ENCODE measurements at regions not wholly inside any gene's neighbourhood (a gene's known extent, or its start where the extent isn't known, plus 50 kb on each side); places are given as distances from the start of the nearest gene placed in this dataset.
A peak's percentile ranks its signal among the peaks of the same experiment; 100 is the strongest.
"Not testable (repeated sequence)": the region's sequence is repeated elsewhere in the genome, so short reads cannot be mapped to it uniquely, and the experiment has no call there.

- Histone ChIP-seq H3K4me3 (ENCODE audit: low read depth, low read length) (no peak overlapping the region), H3K4me1 (ENCODE audit: control insufficient read depth, insufficient read depth, low read length) (no peaks in the 10 kb centered on the region), H3K27ac (ENCODE audit: low read depth, low read length) (peak overlapping the region; percentile 67), H3K9me3 (ENCODE audit: control insufficient read depth, insufficient read depth, low read length) (no peaks in the 10 kb centered on the region), H3K9ac (ENCODE audit: low read depth, low read length) (no peak overlapping the region), H3K27me3 (ENCODE audit: control insufficient read depth, insufficient read depth, low read length) (no peaks in the 10 kb centered on the region), H3K36me3 (ENCODE audit: control insufficient read depth, insufficient read depth, low read length) (no peaks in the 10 kb centered on the region)
Observed at GRCh38 chr15:79635149-79635771, 203.1 kb downstream of the MINAR1 start.

- Histone ChIP-seq H3K9ac (ENCODE audit: low read depth, low read length) (no peak overlapping the region), H3K36me3 (ENCODE audit: control insufficient read depth, insufficient read depth, low read length) (no peaks in the 10 kb centered on the region), H3K4me1 (ENCODE audit: control insufficient read depth, insufficient read depth, low read length) (no peaks in the 10 kb centered on the region), H3K9me3 (ENCODE audit: control insufficient read depth, insufficient read depth, low read length) (peaks cover 1% of the 10 kb centered on the region; the same call in 1 of the 2 replicates), H3K27me3 (ENCODE audit: control insufficient read depth, insufficient read depth, low read length) (no peaks in the 10 kb centered on the region), H3K4me3 (ENCODE audit: low read depth, low read length) (no peak overlapping the region), H3K27ac (ENCODE audit: low read depth, low read length) (peak overlapping the region; percentile 67)
Observed at GRCh38 chr15:79635897-79636561, 203.9 kb downstream of the MINAR1 start.

DNA sequence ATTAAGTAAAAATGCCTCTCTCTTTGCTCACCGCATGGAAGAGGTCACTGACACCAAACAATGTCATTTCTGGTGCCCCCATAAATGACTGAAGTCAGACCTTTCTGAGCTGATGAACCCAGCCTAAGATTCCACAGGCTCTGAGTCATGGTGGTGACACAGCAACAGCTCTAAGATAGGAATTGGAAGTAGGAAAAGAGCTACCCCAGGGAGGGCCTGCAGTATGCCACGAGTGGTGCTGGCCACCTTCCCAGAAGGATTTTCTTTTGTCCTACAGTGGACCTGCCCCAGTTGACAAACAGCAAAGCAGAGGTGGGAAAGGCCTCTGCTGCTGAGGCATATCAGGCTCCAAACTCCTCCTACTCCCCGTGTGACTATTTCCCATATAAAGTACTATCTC, 208.1 kb downstream of the MINAR1 start:
- Histone ChIP-seq H3K36me3 (ENCODE audit: control insufficient read depth, insufficient read depth, low read length) (no peaks in the 10 kb centered on the region), H3K4me3 (ENCODE audit: low read depth, low read length) (no peak overlapping the region), H3K9me3 (ENCODE audit: control insufficient read depth, insufficient read depth, low read length) (peaks cover 3% of the 10 kb centered on the region; the same call in 1 of the 2 replicates), H3K9ac (ENCODE audit: low read depth, low read length) (no peak overlapping the region), H3K27me3 (ENCODE audit: control insufficient read depth, insufficient read depth, low read length) (no peaks in the 10 kb centered on the region), H3K27ac (ENCODE audit: low read depth, low read length) (no peak overlapping the region), H3K4me1 (ENCODE audit: control insufficient read depth, insufficient read depth, low read length) (no peaks in the 10 kb centered on the region)

DNA sequence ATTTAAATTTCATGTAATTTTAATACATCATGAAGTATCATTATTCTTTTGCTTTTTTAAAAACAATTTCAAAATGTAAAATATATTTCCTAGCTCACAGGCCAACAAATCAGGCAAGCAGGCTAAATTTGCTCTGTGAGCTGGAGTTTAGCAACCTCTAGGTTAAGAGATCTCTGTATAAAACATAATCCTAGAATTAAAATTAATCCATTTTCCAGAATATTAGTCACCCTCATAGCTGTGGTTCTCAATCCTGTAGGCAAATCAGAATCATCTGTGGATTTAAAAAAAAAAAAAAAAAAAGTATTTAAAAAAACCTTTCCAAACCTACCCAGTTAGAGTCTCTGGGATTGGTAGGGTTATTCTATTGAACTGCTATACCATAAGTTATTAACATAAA, 209.7 kb downstream of the MINAR1 start:
- no peak overlapping the region for H3K4me3 ChIP-seq (ENCODE audit: low read depth, low read length)
- H3K36me3 ChIP-seq (ENCODE audit: control insufficient read depth, insufficient read depth, low read length): no peaks in the 10 kb centered on the region
- peaks cover 3% of the 10 kb centered on the region; the same call in 1 of the 2 replicates for H3K9me3 ChIP-seq (ENCODE audit: control insufficient read depth, insufficient read depth, low read length)
- H3K4me1 ChIP-seq (ENCODE audit: control insufficient read depth, insufficient read depth, low read length): no peaks in the 10 kb centered on the region
- no peak overlapping the region for H3K9ac ChIP-seq (ENCODE audit: low read depth, low read length)
- H3K27ac ChIP-seq (ENCODE audit: low read depth, low read length): no peak overlapping the region
- H3K27me3 ChIP-seq (ENCODE audit: control insufficient read depth, insufficient read depth, low read length): no peaks in the 10 kb centered on the region

DNA sequence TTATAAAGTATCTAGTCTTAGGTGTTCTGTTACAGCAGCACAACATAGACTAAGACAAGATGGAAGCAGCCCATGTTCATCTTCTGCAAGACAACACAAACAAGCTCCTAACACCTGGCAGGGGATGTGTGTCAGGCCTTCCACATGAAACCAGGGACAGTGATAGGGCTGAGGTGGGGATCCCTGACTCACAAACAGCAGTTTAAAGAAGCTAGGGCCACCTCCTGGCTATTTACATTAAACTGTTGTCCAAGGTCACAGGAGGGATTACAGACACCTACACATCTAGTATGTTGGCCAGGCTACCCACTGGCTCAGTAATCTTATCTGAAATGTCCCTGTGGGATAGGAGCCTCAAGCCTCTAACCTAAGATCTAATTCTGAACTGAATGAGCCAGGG, 211.3 kb downstream of the MINAR1 start:
- Histone ChIP-seq H3K27me3 (ENCODE audit: control insufficient read depth, insufficient read depth, low read length) (no peaks in the 10 kb centered on the region), H3K4me3 (ENCODE audit: low read depth, low read length) (no peak overlapping the region), H3K4me1 (ENCODE audit: control insufficient read depth, insufficient read depth, low read length) (no peaks in the 10 kb centered on the region), H3K36me3 (ENCODE audit: control insufficient read depth, insufficient read depth, low read length) (no peaks in the 10 kb centered on the region), H3K9ac (ENCODE audit: low read depth, low read length) (no peak overlapping the region), H3K27ac (ENCODE audit: low read depth, low read length) (no peak overlapping the region), H3K9me3 (ENCODE audit: control insufficient read depth, insufficient read depth, low read length) (peaks cover 3% of the 10 kb centered on the region; the same call in 1 of the 2 replicates)

- Histone ChIP-seq H3K27ac (ENCODE audit: low read depth, low read length) (no peak overlapping the region), H3K27me3 (ENCODE audit: control insufficient read depth, insufficient read depth, low read length) (no peaks in the 10 kb centered on the region), H3K4me3 (ENCODE audit: low read depth, low read length) (no peak overlapping the region), H3K9me3 (ENCODE audit: control insufficient read depth, insufficient read depth, low read length) (peaks cover 3% of the 10 kb centered on the region; the same call in 1 of the 2 replicates), H3K4me1 (ENCODE audit: control insufficient read depth, insufficient read depth, low read length) (no peaks in the 10 kb centered on the region), H3K9ac (ENCODE audit: low read depth, low read length) (no peak overlapping the region), H3K36me3 (ENCODE audit: control insufficient read depth, insufficient read depth, low read length) (no peaks in the 10 kb centered on the region)
Observed at GRCh38 chr15:79644091-79644490, 212.0 kb downstream of the MINAR1 start.

DNA sequence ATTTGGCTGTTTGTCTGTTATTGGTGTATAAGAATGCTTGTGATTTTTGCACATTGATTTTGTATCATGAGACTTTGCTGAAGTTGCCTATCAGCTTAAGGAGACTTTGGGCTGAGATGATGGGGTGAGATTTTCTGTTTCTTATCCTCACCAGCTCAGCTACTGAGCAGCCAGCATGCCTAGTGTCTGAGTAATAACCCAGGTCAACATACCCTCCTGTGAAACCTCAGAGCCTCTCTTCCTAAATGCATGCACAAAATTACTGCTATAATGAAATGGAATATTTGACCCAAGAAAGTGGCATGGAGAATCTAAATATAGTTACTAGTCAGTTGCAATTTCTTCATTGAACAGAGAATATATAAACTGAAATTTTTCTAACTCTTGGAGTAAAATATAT, 220.8 kb downstream of the MINAR1 start:
- H3K36me3 ChIP-seq (ENCODE audit: control insufficient read depth, insufficient read depth, low read length); H3K4me1 ChIP-seq (ENCODE audit: control insufficient read depth, insufficient read depth, low read length); H3K27me3 ChIP-seq (ENCODE audit: control insufficient read depth, insufficient read depth, low read length); H3K9me3 ChIP-seq (ENCODE audit: control insufficient read depth, insufficient read depth, low read length); H3K4me3 ChIP-seq (ENCODE audit: low read depth, low read length); H3K27ac ChIP-seq (ENCODE audit: low read depth, low read length); H3K9ac ChIP-seq (ENCODE audit: low read depth, low read length): not testable (repeated sequence)

GRCh38 chr15:79653533-79653932, 221.4 kb downstream of the MINAR1 start:
- Histone ChIP-seq H3K9ac (ENCODE audit: low read depth, low read length) (no peak overlapping the region), H3K9me3 (ENCODE audit: control insufficient read depth, insufficient read depth, low read length) (no peaks in the 10 kb centered on the region), H3K4me3 (ENCODE audit: low read depth, low read length) (no peak overlapping the region), H3K4me1 (ENCODE audit: control insufficient read depth, insufficient read depth, low read length) (no peaks in the 10 kb centered on the region), H3K27ac (ENCODE audit: low read depth, low read length) (no peak overlapping the region), H3K27me3 (ENCODE audit: control insufficient read depth, insufficient read depth, low read length) (no peaks in the 10 kb centered on the region), H3K36me3 (ENCODE audit: control insufficient read depth, insufficient read depth, low read length) (no peaks in the 10 kb centered on the region)

- H3K27me3 ChIP-seq (ENCODE audit: control insufficient read depth, insufficient read depth, low read length): no peaks in the 10 kb centered on the region
- H3K27ac ChIP-seq (ENCODE audit: low read depth, low read length): no peak overlapping the region
Observed at GRCh38 chr15:79656151-79657000, 224.2 kb downstream of the MINAR1 start.

GRCh38 chr15:79657722-79658121, 225.6 kb downstream of the MINAR1 start:
- Histone ChIP-seq H3K27me3 (ENCODE audit: control insufficient read depth, insufficient read depth, low read length) (no peaks in the 10 kb centered on the region), H3K27ac (ENCODE audit: low read depth, low read length) (no peak overlapping the region), H3K4me3 (ENCODE audit: low read depth, low read length) (no peak overlapping the region), H3K9ac (ENCODE audit: low read depth, low read length) (no peak overlapping the region), H3K36me3 (ENCODE audit: control insufficient read depth, insufficient read depth, low read length) (no peaks in the 10 kb centered on the region), H3K9me3 (ENCODE audit: control insufficient read depth, insufficient read depth, low read length) (no peaks in the 10 kb centered on the region), H3K4me1 (ENCODE audit: control insufficient read depth, insufficient read depth, low read length) (no peaks in the 10 kb centered on the region)

More at GRCh38 chr15:79656151-79657000, 224.2 kb downstream of the MINAR1 start:
- H3K4me1 ChIP-seq (ENCODE audit: control insufficient read depth, insufficient read depth, low read length): no peaks in the 10 kb centered on the region
- no peaks in the 10 kb centered on the region for H3K9me3 ChIP-seq (ENCODE audit: control insufficient read depth, insufficient read depth, low read length)
- no peaks in the 10 kb centered on the region for H3K36me3 ChIP-seq (ENCODE audit: control insufficient read depth, insufficient read depth, low read length)
- H3K4me3 ChIP-seq (ENCODE audit: low read depth, low read length): no peak overlapping the region
- H3K9ac ChIP-seq (ENCODE audit: low read depth, low read length): no peak overlapping the region

DNA sequence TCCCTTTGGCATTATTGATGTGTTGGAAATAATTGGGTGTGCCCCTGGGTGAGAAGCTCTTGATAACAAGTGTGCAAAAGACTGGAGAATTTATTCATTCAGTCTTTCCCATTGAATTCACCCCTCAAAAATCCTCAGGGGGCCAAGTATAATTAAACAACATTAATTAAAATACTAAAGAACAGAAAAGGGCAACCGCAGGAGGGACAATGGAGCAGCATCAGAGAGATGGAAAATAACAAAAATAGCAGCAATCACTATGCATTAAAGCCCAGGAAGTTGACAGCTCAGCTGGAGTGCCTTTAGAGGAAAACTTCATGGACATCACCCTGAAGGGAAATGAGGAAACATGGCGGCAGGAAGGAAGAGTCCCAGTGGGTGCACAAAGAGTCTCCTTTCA, 227.6 kb downstream of the MINAR1 start:
- no peaks in the 10 kb centered on the region for H3K36me3 ChIP-seq (ENCODE audit: control insufficient read depth, insufficient read depth, low read length)
- no peak overlapping the region for H3K4me3 ChIP-seq (ENCODE audit: low read depth, low read length)
- H3K27ac ChIP-seq (ENCODE audit: low read depth, low read length): no peak overlapping the region
- no peaks in the 10 kb centered on the region for H3K9me3 ChIP-seq (ENCODE audit: control insufficient read depth, insufficient read depth, low read length)
- no peaks in the 10 kb centered on the region for H3K4me1 ChIP-seq (ENCODE audit: control insufficient read depth, insufficient read depth, low read length)
- no peak overlapping the region for H3K9ac ChIP-seq (ENCODE audit: low read depth, low read length)
- no peaks in the 10 kb centered on the region for H3K27me3 ChIP-seq (ENCODE audit: control insufficient read depth, insufficient read depth, low read length)
